ENCODE measurements at regions not wholly inside any gene's neighbourhood (a gene's known extent, or its start where the extent isn't known, plus 50 kb on each side); places are given as distances from the start of the nearest gene placed in this dataset.

DNA sequence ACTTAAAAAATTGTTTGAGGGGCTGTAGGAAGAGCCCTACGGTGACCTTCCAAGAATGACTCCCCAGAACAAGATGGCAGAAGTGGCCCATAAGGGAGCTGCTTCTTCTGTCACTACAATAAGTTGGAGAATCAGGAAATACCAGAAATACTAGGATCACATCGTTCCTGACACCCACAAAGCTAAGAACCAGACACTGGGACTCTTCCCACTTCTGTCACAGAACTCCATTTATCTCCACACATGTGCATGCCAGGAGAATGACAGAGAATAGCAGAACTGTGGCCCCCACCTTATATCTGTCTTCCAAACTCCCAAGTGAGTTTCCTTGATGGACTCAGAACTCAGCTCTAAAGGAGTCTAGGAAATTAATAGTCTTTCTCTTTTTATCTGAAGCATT, 54.6 kb upstream of the UBR2 start:
- TF ChIP-seq, protein P1, sequence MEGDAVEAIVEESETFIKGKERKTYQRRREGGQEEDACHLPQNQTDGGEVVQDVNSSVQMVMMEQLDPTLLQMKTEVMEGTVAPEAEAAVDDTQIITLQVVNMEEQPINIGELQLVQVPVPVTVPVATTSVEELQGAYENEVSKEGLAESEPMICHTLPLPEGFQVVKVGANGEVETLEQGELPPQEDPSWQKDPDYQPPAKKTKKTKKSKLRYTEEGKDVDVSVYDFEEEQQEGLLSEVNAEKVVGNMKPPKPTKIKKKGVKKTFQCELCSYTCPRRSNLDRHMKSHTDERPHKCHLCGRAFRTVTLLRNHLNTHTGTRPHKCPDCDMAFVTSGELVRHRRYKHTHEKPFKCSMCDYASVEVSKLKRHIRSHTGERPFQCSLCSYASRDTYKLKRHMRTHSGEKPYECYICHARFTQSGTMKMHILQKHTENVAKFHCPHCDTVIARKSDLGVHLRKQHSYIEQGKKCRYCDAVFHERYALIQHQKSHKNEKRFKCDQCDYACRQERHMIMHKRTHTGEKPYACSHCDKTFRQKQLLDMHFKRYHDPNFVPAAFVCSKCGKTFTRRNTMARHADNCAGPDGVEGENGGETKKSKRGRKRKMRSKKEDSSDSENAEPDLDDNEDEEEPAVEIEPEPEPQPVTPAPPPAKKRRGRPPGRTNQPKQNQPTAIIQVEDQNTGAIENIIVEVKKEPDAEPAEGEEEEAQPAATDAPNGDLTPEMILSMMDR (IDR thresholded peaks at IDR 0.05 in 2 of 3, conservative IDR thresholded peaks at IDR 0.05 in 1 of 3; ENCODE audit: insufficient read depth in 2 of 3, low read depth in 1 of 3, low read length in 3 of 3): no peak
- TF ChIP-seq TAF1 (IDR thresholded peaks at IDR 0.05; ENCODE audit: control insufficient read depth, extremely low read depth, insufficient read depth, low read length, severe bottlenecking) (no peak), FOXM1 (IDR thresholded peaks at IDR 0.05; ENCODE audit: low read depth) (no peak), FOXM1 (CRISPR knock-in tag; IDR thresholded peaks at IDR 0.05; ENCODE audit: low read depth) (no peak), ZNF316 (IDR thresholded peaks at IDR 0.05) (no peak), ILF3 (IDR thresholded peaks at IDR 0.05; ENCODE audit: borderline replicate concordance) (no peak), NCOA6 (IDR thresholded peaks at IDR 0.05) (no peak)
- TF ChIP-seq, protein P2, sequence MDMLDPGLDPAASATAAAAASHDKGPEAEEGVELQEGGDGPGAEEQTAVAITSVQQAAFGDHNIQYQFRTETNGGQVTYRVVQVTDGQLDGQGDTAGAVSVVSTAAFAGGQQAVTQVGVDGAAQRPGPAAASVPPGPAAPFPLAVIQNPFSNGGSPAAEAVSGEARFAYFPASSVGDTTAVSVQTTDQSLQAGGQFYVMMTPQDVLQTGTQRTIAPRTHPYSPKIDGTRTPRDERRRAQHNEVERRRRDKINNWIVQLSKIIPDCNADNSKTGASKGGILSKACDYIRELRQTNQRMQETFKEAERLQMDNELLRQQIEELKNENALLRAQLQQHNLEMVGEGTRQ (CRISPR knock-in tag; IDR thresholded peaks at IDR 0.05): no peak
- TF ChIP-seq, protein P3, sequence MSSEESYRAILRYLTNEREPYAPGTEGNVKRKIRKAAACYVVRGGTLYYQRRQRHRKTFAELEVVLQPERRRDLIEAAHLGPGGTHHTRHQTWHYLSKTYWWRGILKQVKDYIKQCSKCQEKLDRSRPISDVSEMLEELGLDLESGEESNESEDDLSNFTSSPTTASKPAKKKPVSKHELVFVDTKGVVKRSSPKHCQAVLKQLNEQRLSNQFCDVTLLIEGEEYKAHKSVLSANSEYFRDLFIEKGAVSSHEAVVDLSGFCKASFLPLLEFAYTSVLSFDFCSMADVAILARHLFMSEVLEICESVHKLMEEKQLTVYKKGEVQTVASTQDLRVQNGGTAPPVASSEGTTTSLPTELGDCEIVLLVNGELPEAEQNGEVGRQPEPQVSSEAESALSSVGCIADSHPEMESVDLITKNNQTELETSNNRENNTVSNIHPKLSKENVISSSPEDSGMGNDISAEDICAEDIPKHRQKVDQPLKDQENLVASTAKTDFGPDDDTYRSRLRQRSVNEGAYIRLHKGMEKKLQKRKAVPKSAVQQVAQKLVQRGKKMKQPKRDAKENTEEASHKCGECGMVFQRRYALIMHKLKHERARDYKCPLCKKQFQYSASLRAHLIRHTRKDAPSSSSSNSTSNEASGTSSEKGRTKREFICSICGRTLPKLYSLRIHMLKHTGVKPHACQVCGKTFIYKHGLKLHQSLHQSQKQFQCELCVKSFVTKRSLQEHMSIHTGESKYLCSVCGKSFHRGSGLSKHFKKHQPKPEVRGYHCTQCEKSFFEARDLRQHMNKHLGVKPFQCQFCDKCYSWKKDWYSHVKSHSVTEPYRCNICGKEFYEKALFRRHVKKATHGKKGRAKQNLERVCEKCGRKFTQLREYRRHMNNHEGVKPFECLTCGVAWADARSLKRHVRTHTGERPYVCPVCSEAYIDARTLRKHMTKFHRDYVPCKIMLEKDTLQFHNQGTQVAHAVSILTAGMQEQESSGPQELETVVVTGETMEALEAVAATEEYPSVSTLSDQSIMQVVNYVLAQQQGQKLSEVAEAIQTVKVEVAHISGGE (CRISPR knock-in tag; IDR thresholded peaks at IDR 0.05): no peak
- TF ChIP-seq, protein P4, sequence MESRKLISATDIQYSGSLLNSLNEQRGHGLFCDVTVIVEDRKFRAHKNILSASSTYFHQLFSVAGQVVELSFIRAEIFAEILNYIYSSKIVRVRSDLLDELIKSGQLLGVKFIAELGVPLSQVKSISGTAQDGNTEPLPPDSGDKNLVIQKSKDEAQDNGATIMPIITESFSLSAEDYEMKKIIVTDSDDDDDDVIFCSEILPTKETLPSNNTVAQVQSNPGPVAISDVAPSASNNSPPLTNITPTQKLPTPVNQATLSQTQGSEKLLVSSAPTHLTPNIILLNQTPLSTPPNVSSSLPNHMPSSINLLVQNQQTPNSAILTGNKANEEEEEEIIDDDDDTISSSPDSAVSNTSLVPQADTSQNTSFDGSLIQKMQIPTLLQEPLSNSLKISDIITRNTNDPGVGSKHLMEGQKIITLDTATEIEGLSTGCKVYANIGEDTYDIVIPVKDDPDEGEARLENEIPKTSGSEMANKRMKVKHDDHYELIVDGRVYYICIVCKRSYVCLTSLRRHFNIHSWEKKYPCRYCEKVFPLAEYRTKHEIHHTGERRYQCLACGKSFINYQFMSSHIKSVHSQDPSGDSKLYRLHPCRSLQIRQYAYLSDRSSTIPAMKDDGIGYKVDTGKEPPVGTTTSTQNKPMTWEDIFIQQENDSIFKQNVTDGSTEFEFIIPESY (CRISPR knock-in tag; IDR thresholded peaks at IDR 0.05): no peak

Measured in K562 (cell line).